HG03378 (cell line): ENCODE measurements at regions not wholly inside any gene's neighbourhood (a gene's known extent, or its start where the extent isn't known, plus 50 kb on each side); places are given as distances from the start of the nearest gene placed in this dataset.

Experiments
- ATAC-seq: cut with Tn5 transposase; IDR thresholded peaks from one replicate; pipeline ENCODE4 v1.9.1; 2021; ENCODE audit warnings: mild to moderate bottlenecking, moderate library complexity; ENCODE audit not compliant: unreplicated experiment

DNA sequence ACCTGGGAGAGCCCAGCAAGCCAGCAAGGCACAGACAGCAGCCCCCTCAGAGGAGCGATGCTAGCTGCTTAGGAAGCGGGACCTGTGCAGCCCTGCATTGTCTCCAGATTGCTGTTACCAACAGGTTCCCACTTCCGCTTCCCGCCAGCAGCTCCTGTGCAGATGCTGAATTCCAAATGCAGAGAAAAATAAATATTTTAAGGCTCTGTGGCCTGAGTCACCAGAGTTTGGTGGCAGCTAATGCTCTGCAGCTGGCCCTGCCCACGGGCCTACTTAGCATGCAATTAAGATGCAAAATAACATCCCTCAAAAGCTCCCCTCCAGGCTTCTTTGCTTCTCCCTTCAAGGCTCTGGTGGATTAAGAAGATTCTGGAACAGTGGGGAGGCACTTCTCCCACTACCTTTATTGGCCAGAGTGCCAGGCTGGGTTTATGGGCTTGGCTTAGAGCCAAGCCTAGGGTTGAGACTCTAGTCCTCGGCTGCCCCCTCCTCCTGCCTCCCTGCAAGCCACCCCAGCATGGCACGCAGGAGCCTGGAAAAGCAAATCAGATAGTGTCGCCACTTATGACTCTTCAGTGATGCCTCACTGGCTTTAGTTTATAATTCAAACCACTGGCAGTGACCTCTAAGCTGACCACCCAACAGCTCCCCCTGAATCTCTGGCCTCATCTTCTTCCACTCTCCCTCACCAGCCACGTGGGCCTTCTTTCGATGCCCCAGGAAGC, 207.1 kb upstream of the ZC3H12A start:
- no peak for ATAC-seq

- ATAC-seq = no peak
Measured at GRCh38 chr1:37270639-37271038, 203.7 kb upstream of the ZC3H12A start.

DNA sequence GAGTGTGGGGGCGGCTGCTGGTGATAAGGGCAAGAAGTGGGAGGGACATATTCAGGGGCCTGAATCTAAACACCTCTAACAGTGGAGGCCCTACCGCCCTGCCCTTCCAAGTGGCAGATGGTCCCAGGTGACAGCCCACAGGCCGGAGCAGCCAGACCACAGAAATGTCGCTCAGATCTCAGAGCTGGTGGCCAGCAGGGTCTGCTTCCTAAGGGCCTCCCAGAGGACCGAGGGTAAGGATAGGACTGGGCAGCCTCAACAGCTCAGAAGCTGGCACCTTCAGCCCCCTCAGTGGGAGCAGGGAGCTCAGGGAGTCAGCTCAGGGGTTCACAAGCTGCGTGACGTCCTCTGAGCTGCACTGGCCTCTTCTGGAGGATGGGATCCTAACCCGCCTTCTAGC, 201.8 kb upstream of the ZC3H12A start:
- no peak for ATAC-seq

- ATAC-seq = no peak
Measured at GRCh38 chr1:37274486-37274885, 199.9 kb upstream of the ZC3H12A start.

GRCh38 chr1:37274938-37275631, 199.3 kb upstream of the ZC3H12A start:
- no peak for ATAC-seq

- no peak for ATAC-seq
Measured at GRCh38 chr1:37277366-37277765, 197.0 kb upstream of the ZC3H12A start.

GRCh38 chr1:37281354-37281753, 193.0 kb upstream of the ZC3H12A start:
- no peak for ATAC-seq

- no peak for ATAC-seq
Measured at GRCh38 chr1:37282764-37283163, 191.6 kb upstream of the ZC3H12A start.

DNA sequence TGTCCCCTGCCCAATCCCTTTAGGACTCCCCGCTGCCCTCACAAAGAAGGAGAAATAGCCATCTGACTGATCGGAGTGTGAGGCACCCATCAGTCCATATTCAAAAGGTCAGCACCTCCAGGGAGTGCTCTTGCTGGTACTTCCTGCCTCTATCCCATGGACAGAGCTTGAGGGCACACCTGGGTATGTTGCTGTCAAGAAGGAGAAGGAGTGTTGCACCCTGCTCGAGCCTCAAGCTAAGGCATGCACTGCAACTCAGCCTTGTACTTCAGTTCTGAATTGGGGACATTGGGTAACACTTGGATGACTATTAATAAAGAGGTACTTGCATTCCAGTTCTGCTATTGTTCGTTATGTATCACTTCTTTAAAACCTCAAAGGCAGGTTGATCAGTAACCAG, 190.3 kb upstream of the ZC3H12A start:
- no peak for ATAC-seq

GRCh38 chr1:37286881-37287280, 187.5 kb upstream of the ZC3H12A start:
- ATAC-seq = no peak

DNA sequence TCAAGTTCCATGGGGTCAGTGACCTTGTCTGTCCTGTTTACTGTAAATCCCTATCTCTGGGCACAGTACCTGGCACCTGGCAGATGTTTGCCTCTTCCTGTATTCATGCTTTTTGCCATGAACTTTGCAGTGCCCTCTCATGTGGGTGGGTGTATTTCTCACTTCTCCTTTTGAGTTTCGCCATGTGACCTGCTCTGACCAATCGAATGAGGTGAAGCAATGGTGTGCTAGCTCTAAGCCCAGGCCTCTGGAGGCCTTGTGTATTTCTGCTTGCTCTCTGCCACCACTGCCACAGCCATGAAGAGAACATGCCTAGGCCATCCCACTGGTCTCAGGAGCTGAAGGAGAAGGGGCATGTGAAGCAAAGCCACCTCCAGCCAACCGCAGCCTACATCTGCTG, 185.5 kb upstream of the ZC3H12A start:
- peak; percentile 95 for ATAC-seq

GRCh38 chr1:37290718-37291117, 183.7 kb upstream of the ZC3H12A start:
- ATAC-seq = no peak

DNA sequence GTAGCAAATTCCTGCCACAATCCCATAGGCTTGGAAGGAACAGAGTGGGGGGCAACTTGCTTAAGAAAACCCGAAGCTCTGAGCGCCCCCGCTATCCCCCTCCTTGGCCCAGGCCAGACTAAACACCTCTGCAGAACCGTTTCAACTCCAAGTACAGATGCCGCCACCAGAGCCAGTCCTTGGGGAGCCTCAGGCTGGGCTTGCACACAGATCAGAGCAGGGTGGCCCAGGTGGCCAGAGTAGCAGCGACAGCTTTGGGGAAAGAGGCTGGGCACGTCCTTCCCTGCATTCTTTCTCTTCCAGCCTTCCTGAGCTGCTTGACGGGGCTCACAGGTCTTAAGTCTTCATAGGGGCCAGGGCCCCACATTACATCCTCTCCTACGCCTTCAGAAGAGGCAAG, 181.6 kb upstream of the ZC3H12A start:
- ATAC-seq = no peak

GRCh38 chr1:37294096-37294495, 180.3 kb upstream of the ZC3H12A start:
- ATAC-seq = no peak

DNA sequence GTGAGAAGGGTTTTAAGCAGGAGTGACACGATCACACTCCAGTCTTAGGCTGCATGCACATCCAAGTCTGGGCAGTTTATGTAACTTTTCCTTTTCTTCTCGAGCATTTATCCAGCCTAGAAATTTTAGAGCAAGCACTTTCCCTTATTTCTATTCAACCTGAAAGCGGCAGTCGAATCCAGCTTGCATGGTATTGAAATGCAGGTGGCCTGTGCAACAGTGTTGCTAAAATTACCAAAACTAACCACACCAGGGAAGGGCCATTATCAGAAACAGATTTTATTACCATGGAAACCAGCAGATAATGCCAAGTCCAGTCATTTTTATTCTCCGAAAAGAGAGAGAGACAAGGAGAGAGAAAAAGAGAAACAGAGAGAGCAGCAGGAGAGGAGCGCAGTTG, 179.9 kb upstream of the ZC3H12A start:
- ATAC-seq = no peak

- ATAC-seq = no peak
Measured at GRCh38 chr1:37298769-37299168, 175.6 kb upstream of the ZC3H12A start.

DNA sequence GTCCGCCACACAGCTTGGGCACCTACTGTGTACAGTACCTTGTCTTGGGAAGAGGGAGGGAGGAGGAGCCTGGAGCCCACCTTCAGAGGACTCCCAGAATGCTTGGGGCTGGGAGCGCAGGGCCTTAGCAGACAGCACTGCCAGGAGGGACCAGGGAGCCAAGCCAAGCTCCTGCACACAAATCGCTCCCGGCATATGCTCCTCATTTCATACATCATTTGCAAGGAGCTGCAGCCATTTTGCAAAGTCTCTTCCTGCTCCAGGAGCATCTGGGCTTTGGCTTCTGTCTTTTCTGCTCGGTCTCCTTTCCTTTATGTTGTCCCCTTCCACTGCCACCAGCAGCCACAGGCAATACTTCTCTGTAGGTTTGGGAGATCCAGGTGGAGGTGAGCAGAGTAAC, 175.2 kb upstream of the ZC3H12A start:
- no peak for ATAC-seq

DNA sequence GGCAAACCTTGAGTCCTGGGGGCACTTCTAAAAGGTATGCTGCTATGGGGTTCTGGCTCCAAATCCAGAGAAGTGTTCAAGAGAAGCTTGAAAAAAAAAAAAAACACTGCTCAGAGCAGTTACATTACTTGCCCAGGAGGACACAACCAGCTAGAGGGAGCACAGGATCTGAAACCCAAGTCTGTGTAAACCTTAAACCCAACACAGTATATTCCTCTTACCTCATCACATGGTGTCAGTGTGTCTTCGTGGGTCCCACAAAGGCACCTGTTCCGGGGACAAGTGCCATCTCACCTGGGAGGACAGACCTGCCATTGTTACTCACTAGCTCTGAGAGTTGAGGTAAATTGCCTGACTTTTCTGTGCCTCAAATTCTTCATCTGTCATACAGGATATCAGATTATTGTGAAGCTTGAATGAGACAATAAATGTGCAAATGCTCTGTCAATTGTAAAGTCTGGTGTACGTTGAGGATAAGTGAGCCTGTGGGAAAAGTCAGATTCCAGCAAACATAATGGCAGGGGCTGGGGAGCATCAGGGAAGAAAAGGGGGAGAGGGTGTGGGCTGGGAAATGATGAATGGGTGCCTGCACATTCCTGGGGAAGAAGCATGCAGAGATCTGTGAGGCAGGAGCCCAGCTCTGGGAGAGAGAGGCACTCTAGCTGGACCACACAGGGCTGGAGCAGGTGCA, 170.4 kb upstream of the ZC3H12A start:
- no peak for ATAC-seq

GRCh38 chr1:37305108-37305507, 169.3 kb upstream of the ZC3H12A start:
- no peak for ATAC-seq

GRCh38 chr1:37305841-37306240, 168.5 kb upstream of the ZC3H12A start:
- no peak for ATAC-seq

- no peak for ATAC-seq
Measured at GRCh38 chr1:37306461-37306860, 167.9 kb upstream of the ZC3H12A start.

- no peak for ATAC-seq
Measured at GRCh38 chr1:37306871-37307270, 167.5 kb upstream of the ZC3H12A start.
